Omental fat pad (tissue), 3 donors: ENCODE measurements at regions not wholly inside any gene's neighbourhood (a gene's known extent, or its start where the extent isn't known, plus 50 kb on each side); places are given as distances from the start of the nearest gene placed in this dataset.

Experiments used
- ATAC-seq: fragments of 150-250 bp; one replicate; pipeline ENCODE4 v1.9.1; 2016; ENCODE audit warnings: mild to moderate bottlenecking, moderate library complexity; ENCODE audit not compliant: low FRiP score
- DNase-seq: peaks from one replicate; pipeline ENCODE4 v3.0.0-alpha.2; 2019; ENCODE audit warnings: low spot score
- TF ChIP-seq, protein P1 (sequence below), 3 donors: fragments of 450-650 bp; IDR thresholded peaks; one replicate each; pipeline ENCODE4 v1.5.1; 2016 to 2017; ENCODE audit warnings: antibody characterized with exemption in 3 of 3, mild to moderate bottlenecking in 3 of 3, moderate library complexity in 2 of 3

DNA sequence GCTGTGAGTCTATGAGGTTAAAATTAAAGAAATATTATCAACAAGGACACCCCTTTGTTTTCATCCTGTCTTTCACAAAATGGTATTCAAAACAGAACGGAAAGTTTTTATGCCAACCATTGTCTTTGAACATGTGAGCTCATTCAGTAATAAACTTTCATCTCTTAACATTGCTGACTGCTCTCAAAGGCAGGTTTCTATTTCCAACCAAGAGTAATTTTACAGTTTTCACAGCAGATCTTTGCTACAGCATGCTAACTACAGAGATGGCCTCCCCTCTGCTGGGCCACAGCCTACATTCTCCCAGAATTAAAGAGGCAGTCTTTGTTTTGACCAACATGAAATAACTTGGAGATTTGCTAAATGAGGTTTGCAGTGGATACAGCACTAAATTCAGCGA, 101.5 kb downstream of the DMRT2 start:
- TF ChIP-seq, protein P1, sequence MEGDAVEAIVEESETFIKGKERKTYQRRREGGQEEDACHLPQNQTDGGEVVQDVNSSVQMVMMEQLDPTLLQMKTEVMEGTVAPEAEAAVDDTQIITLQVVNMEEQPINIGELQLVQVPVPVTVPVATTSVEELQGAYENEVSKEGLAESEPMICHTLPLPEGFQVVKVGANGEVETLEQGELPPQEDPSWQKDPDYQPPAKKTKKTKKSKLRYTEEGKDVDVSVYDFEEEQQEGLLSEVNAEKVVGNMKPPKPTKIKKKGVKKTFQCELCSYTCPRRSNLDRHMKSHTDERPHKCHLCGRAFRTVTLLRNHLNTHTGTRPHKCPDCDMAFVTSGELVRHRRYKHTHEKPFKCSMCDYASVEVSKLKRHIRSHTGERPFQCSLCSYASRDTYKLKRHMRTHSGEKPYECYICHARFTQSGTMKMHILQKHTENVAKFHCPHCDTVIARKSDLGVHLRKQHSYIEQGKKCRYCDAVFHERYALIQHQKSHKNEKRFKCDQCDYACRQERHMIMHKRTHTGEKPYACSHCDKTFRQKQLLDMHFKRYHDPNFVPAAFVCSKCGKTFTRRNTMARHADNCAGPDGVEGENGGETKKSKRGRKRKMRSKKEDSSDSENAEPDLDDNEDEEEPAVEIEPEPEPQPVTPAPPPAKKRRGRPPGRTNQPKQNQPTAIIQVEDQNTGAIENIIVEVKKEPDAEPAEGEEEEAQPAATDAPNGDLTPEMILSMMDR (IDR thresholded peaks at IDR 0.05): no peak
- DNase-seq (no peak), ATAC-seq (no peak)

DNA sequence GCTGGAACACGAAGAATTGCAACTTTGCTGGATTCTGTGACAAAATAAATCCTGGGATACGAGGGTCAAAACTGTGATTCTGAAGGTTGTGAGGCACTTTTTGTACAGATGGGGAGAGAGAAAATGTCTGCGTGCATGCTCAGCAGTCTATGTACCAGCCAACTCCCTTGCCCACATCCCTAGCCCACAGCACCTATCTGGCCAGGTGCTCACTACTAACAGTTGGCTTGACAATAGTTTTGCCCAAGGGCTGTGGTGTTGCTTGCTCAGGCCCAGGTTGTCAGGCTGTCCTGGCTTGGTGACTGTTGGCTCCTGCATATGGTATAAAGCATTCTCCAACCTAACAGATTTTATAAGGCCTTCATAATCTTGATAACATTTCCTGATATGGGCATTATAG, 102.0 kb downstream of the DMRT2 start:
- ATAC-seq (no peak), DNase-seq (no peak)
- TF ChIP-seq, protein P1 (IDR thresholded peaks at IDR 0.05): no peak

DNA sequence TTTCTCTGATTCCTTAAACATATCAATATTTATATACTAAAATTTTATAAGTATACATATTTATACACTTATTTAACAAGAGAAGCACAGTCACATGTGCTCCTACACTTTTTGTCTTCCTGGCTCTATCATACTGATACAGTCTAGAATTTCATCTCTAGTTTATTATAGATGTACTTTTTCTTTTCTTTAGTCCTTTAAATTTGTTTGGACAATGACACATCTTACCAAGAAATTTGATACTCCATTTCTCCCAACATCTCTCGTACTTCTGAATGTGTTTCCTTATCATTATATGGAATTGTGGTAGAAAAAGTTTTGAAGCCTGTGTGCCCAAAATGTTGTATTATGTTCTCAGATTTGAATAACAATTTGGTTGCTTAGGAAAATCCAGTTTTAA, 104.6 kb downstream of the DMRT2 start:
- ATAC-seq (no peak), DNase-seq (no peak)
- TF ChIP-seq, protein P1 (IDR thresholded peaks at IDR 0.05): no peak

DNA sequence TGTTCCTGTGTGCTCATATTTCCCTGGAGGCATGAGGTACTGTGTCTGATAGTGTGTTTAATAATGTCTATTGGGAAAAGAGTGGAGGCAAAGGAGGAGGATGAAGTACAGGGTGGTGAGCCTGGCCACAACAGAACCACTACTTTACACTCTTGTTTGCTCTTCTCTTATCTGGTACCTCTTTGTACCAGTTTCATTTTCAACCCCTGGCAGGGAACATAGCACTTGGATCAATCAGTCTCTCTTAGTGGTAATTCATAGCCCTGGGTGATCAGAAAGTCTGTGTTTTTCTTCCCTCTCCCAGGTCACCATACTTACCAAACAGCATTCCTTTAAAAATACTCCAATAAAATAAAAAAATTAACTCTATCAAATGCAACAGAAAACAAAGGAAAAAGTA, 105.4 kb downstream of the DMRT2 start:
- no peak for DNase-seq
- TF ChIP-seq, protein P1 (IDR thresholded peaks at IDR 0.05): no peak
- no peak for ATAC-seq

DNA sequence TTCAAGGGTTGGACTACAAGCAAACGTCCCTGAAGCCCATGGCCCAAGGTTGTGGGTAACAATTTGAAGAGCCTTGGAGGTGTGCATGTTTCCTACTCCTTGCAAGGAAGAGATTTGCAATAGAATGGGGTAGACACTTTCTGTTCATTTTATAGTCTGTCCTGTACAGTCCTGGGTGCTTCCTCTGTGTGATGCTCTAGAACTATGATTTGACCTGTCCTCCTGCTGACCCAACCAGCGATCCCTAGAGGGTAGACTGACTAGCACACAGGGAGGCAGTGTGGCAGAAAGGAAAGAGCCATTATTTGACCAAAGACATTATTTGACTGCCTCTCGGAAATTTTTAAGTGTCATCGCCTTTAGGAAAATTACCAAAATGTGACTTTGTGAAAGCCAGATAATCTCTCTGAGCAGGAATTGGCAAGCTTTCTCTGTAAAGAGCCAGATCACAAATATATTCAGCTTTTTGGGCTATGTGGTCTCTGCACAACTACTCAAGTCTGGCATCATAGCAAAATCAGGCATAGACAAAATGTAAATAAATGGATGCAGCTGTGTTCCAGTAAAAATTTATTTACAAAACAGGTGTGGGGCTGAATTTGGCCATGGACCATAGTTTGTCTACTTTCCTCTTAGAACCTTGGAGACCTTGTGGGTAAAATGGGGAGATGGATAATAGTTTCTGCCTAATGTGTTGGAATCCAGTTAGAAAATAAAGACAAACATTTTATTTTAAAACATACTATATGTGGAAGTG, 106.8 kb downstream of the DMRT2 start:
- TF ChIP-seq, protein P1 (IDR thresholded peaks at IDR 0.05): no peak
- ATAC-seq: no peak
- no peak for DNase-seq

DNA sequence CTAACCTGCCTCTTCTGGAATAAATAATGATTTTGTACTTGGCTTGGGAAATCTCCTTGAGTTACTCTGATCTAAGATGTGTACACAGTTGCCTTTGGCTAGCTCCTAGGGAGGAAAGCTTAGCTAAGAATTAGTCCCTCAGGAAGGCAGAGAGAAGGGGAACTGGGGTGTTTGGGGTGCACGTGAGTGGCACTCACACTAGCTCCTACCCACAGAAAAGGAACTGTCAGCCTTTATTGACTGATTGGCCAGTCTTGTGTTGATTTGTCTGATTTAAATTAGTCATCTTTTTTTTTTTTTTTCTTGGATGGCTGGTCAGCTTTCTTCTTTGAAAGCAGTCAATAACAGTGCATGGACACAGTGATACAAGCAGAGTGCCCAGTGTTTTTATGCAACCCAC, 107.7 kb downstream of the DMRT2 start:
- TF ChIP-seq, protein P1 (IDR thresholded peaks at IDR 0.05): no peak
- DNase-seq (no peak), ATAC-seq (no peak)

DNA sequence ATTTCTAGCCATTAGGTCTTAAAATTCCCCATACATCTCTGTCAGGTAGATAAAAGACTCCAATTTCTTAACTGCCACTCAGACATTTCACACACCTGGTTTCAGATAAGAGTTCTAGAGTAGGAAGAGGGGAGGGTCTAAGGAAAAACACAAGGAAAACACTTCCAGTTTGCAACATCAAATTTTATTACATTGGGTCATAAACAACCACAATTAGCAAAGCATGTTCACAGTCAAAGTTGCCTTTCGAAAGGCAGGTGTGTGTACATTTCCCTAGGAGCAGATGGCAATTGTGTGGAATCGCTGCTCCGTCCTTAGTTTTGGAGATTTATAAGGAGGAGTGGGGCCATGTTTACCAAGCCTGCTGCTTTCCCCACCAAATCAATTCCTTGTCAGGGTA, 120.8 kb downstream of the DMRT2 start:
- DNase-seq (no peak), ATAC-seq (no peak)
- TF ChIP-seq, protein P1 (IDR thresholded peaks at IDR 0.05): no peak
